Endothelial cell of umbilical vein (primary cell): ENCODE measurements at regions not wholly inside any gene's neighbourhood (a gene's known extent, or its start where the extent isn't known, plus 50 kb on each side); places are given as distances from the start of the nearest gene placed in this dataset.

Experiments
- BruUV-seq: library from RNA; stranded (reverse); fragments of 400-500 nt; replicated peaks from 2 replicates; lab custom pipeline; 2021; lab: Mats Ljungman, UMichigan
- CTCF ChIA-PET: fragments of 300-600, 350-600 bp; sonication (Branson Sonifier 250); formaldehyde crosslinking; loops from one replicate; lab custom pipeline; 2021; ENCODE audit warnings: antibody characterized with exemption, inconsistent platforms; lab: Charles Lee
- POLR2A ChIA-PET: fragments of 300-600, 350-600 bp; sonication (Branson Sonifier 250); formaldehyde crosslinking; loops from one replicate; lab custom pipeline; 2021; ENCODE audit warnings: antibody characterized with exemption, inconsistent platforms; lab: Charles Lee
- DNase-seq: peaks from one replicate; pipeline ENCODE4 v3.0.0-alpha.2; 2011; ENCODE audit warnings: low read depth, low spot score
- FAIRE-seq: peaks from 2 replicates; lab custom pipeline; 2011; peaks lifted over from hg19 to GRCh38; lab: Jason Lieb, UNC
- H2AFZ ChIP-seq: 2 replicates; pipeline ENCODE4 v1.6.0; 2012; ENCODE audit warnings: low read depth, low read length, control low read depth, inconsistent platforms
- H3K27ac ChIP-seq: 2 replicates; pipeline ENCODE4 v1.5.1; 2011; ENCODE audit warnings: low read depth, mild to moderate bottlenecking, control low read depth, low read length, moderate library complexity; ENCODE audit not compliant: insufficient read depth
- H3K27me3 ChIP-seq, 2 experiments: 2 replicates each; pipeline versions ENCODE4 v1.6.0 to v1.6.1; 2011; ENCODE audit warnings: low read length in 2 of 2, mixed read lengths in 1 of 2; ENCODE audit not compliant: control insufficient read depth in 2 of 2, insufficient read depth in 2 of 2
- H3K36me3 ChIP-seq, 2 experiments: 2 replicates in 1 of 2; 3 replicates in 1 of 2; pipeline ENCODE4 v1.5.1; 2011; ENCODE audit warnings: low read length in 2 of 2, mild to moderate bottlenecking in 1 of 2, moderate library complexity in 1 of 2; ENCODE audit not compliant: control insufficient read depth in 2 of 2, insufficient read depth in 2 of 2; ENCODE audit errors: extremely low read depth in 1 of 2
- H3K4me1 ChIP-seq: 3 replicates; pipeline ENCODE4 v1.5.1; 2011; ENCODE audit warnings: mild to moderate bottlenecking, low read length; ENCODE audit not compliant: control insufficient read depth, insufficient read depth; ENCODE audit errors: extremely low read depth
- H3K4me2 ChIP-seq: 2 replicates; pipeline ENCODE4 v1.6.1; 2011; ENCODE audit warnings: low read length, control low read depth, mixed read lengths; ENCODE audit not compliant: insufficient read depth
- H3K4me3 ChIP-seq, 3 experiments: fragments of 200-600 bp in 1 of 3; sonication (generic), shearing (Covaris generic) in 1 of 3; replicated peaks in 1 of 3; 2 replicates each; pipeline ENCODE4 v1.5.1; 2011 to 2016; ENCODE audit warnings: control low read depth in 3 of 3, low read length in 3 of 3, mild to moderate bottlenecking in 2 of 3, inconsistent platforms in 1 of 3, low read depth in 1 of 3, moderate library complexity in 1 of 3; ENCODE audit not compliant: insufficient read depth in 1 of 3
- H3K79me2 ChIP-seq: 2 replicates; pipeline ENCODE4 v1.6.0; 2012; ENCODE audit warnings: low read length, inconsistent platforms; ENCODE audit not compliant: control insufficient read depth, insufficient read depth
- H3K9ac ChIP-seq: replicated peaks from 2 replicates; pipeline ENCODE3; 2011; ENCODE audit warnings: low read length, control low read depth; ENCODE audit not compliant: insufficient read depth; ENCODE audit errors: extremely low read depth
- H3K9me1 ChIP-seq: replicated peaks from 3 replicates; pipeline ENCODE4 v1.6.0; 2011; ENCODE audit warnings: mild to moderate bottlenecking, low read length; ENCODE audit not compliant: control insufficient read depth, insufficient read depth; ENCODE audit errors: extremely low read depth
- H3K9me3 ChIP-seq: replicated peaks from 2 replicates; pipeline ENCODE4 v1.5.1; 2012; ENCODE audit warnings: low read length, inconsistent platforms; ENCODE audit not compliant: control insufficient read depth, insufficient read depth
- H4K20me1 ChIP-seq: replicated peaks from 2 replicates; pipeline ENCODE3; 2011; ENCODE audit warnings: mild to moderate bottlenecking, low read length; ENCODE audit not compliant: control insufficient read depth, insufficient read depth; ENCODE audit errors: extremely low read depth
- CTCF ChIP-seq, 2 donors: IDR thresholded peaks; 1 replicate in 1 of 2; 2 replicates in 1 of 2; pipeline ENCODE4 v1.5.1; 2011; ENCODE audit warnings: low read length in 2 of 2, mild to moderate bottlenecking in 2 of 2, moderate library complexity in 2 of 2, control low read depth in 1 of 2, inconsistent platforms in 1 of 2, low read depth in 1 of 2; ENCODE audit not compliant: insufficient read depth in 1 of 2; ENCODE audit errors: extremely low read depth in 1 of 2
- EZH2 ChIP-seq: IDR thresholded peaks from 2 replicates; pipeline ENCODE4 v1.6.1; 2012; ENCODE audit warnings: borderline replicate concordance, low read depth, mild to moderate bottlenecking, moderate library complexity, low read length, inconsistent platforms; ENCODE audit not compliant: severe bottlenecking
- FOS ChIP-seq: IDR thresholded peaks from 2 replicates; pipeline ENCODE4 v1.6.1; 2011; ENCODE audit warnings: mild to moderate bottlenecking, low read length, moderate library complexity, borderline replicate concordance; ENCODE audit not compliant: insufficient read depth
- GATA2 ChIP-seq: IDR thresholded peaks from 2 replicates; pipeline ENCODE4 v1.7.0; 2011; ENCODE audit warnings: low read depth, mild to moderate bottlenecking, moderate library complexity, mixed read lengths, low read length; ENCODE audit not compliant: insufficient read length, insufficient read depth
- JUN ChIP-seq: IDR thresholded peaks from 2 replicates; pipeline ENCODE4 v1.6.1; 2011; ENCODE audit warnings: borderline replicate concordance, low read depth; ENCODE audit not compliant: insufficient read length, insufficient read depth
- MAX ChIP-seq: IDR thresholded peaks from 2 replicates; pipeline ENCODE4 v1.6.1; 2011; ENCODE audit not compliant: insufficient read depth, insufficient read length
- MYC ChIP-seq: IDR thresholded peaks from one replicate; pipeline ENCODE4 v1.6.1; 2011; ENCODE audit warnings: mild to moderate bottlenecking, low read depth, low read length
- POLR2A ChIP-seq: IDR thresholded peaks from 2 replicates; pipeline ENCODE4 v1.6.1; 2012; ENCODE audit warnings: low read depth, mild to moderate bottlenecking, control low read depth, low read length
- POLR2AphosphoS5 ChIP-seq: IDR thresholded peaks from 2 replicates; pipeline ENCODE4 v1.6.1; 2012; ENCODE audit warnings: low read depth, mild to moderate bottlenecking, control low read depth, low read length, moderate library complexity; ENCODE audit not compliant: insufficient read depth
- dilution Hi-C: fragments of 300-500 bp; cut with MboI; formaldehyde crosslinking; loops from one replicate; pipeline ENCODE4 v1.15.0; 2019; ENCODE audit warnings: low sequenced_read_pairs; ENCODE audit not compliant: extremely low pct_ligation_motif_present
- intact Hi-C: fragments of 100-400 bp; cut with micrococcal nuclease; formaldehyde crosslinking; loops from one replicate; pipeline ENCODE4 v1.10.0; 2022

- H3K79me2 ChIP-seq: no peaks in the 10 kb centered on the region
- no peaks in the 10 kb centered on the region for H3K9me3 ChIP-seq
- CTCF ChIA-PET: no interaction called here
- POLR2A ChIA-PET: no interaction called here
- FAIRE-seq: no peak
- no peak overlapping the region for H3K27ac ChIP-seq
- no peak overlapping the region for H3K9ac ChIP-seq
- H3K27me3 ChIP-seq: no peaks in the 10 kb centered on the region
- dilution Hi-C loops: no loop called here
- no peak for DNase-seq
- no TSS peak for BruUV-seq
- TF ChIP-seq FOS (no peak), MYC (no peak), CTCF (IDR thresholded peaks at IDR 0.05; ENCODE audit: extremely low read depth in 1 of 2, insufficient read depth in 1 of 2, low read depth in 1 of 2, low read length in 2 of 2) (no peak), EZH2 (no peak), GATA2 (no peak), POLR2AphosphoS5 (no peak)
- H2AFZ ChIP-seq: no peak overlapping the region
- intact Hi-C loops: no loop called here
- peaks cover 8% of the 10 kb centered on the region for H3K4me1 ChIP-seq
- no peak overlapping the region for H3K4me3 ChIP-seq
- no peaks in the 10 kb centered on the region for H3K36me3 ChIP-seq
- H3K4me2 ChIP-seq: no peak overlapping the region
- no peaks in the 10 kb centered on the region for H4K20me1 ChIP-seq
- H3K9me1 ChIP-seq: no peaks in the 10 kb centered on the region
Measured at GRCh38 chr2:122753336-122753735, 997.9 kb downstream of the TSN start.

GRCh38 chr2:122754561-122754960 lies 999.1 kb downstream of the TSN start:
- no peak overlapping the region for H3K27ac ChIP-seq
- no peak overlapping the region for H3K4me2 ChIP-seq
- H3K4me3 ChIP-seq: no peak overlapping the region
- no peaks in the 10 kb centered on the region for H3K27me3 ChIP-seq
- intact Hi-C loops (no loop called here), dilution Hi-C loops (no loop called here)
- DNase-seq (no peak), FAIRE-seq (no peak)
- no peaks in the 10 kb centered on the region for H3K36me3 ChIP-seq
- TF ChIP-seq EZH2: no peak
- TF ChIP-seq CTCF (IDR thresholded peaks at IDR 0.05; ENCODE audit: extremely low read depth in 1 of 2, insufficient read depth in 1 of 2, low read depth in 1 of 2, low read length in 2 of 2): no peak
- no peak for TF ChIP-seq FOS
- no peak for TF ChIP-seq MYC
- no peak for TF ChIP-seq MAX
- TF ChIP-seq POLR2AphosphoS5: no peak
- no peak for TF ChIP-seq GATA2
- TF ChIP-seq POLR2A: no peak
- TF ChIP-seq JUN: no peak
- no TSS peak for BruUV-seq
- H4K20me1 ChIP-seq: no peaks in the 10 kb centered on the region
- CTCF ChIA-PET: no interaction called here
- H3K9ac ChIP-seq: no peak overlapping the region
- POLR2A ChIA-PET: no interaction called here
- H3K9me1 ChIP-seq: no peaks in the 10 kb centered on the region
- no peak overlapping the region for H2AFZ ChIP-seq
- no peaks in the 10 kb centered on the region for H3K9me3 ChIP-seq
- H3K4me1 ChIP-seq: peaks cover 1% of the 10 kb centered on the region
- H3K79me2 ChIP-seq: no peaks in the 10 kb centered on the region
